PC-3 (cell line): ENCODE measurements at regions not wholly inside any gene's neighbourhood (a gene's known extent, or its start where the extent isn't known, plus 50 kb on each side); places are given as distances from the start of the nearest gene placed in this dataset.

Experiments
- EZH2 ChIP-seq: fragments of 300-600 bp; sonication (generic); IDR thresholded peaks from one replicate; pipeline ENCODE4 v1.6.1; 2017; ENCODE audit warnings: antibody characterized with exemption, mild to moderate bottlenecking, low read length; ENCODE audit not compliant: unreplicated experiment
- EZH2phosphoT487 ChIP-seq: fragments of 300-600 bp; sonication (generic); IDR thresholded peaks from 2 replicates; pipeline ENCODE4 v1.6.1; 2018; ENCODE audit warnings: mild to moderate bottlenecking, antibody characterized with exemption, low read length, borderline replicate concordance
- TF ChIP-seq, protein P1 (sequence below): fragments of 300-600 bp; sonication (generic); conservative IDR thresholded peaks from 2 replicates; pipeline ENCODE4 v1.5.1; 2017; ENCODE audit warnings: antibody characterized with exemption, low read depth, mild to moderate bottlenecking, low read length

DNA sequence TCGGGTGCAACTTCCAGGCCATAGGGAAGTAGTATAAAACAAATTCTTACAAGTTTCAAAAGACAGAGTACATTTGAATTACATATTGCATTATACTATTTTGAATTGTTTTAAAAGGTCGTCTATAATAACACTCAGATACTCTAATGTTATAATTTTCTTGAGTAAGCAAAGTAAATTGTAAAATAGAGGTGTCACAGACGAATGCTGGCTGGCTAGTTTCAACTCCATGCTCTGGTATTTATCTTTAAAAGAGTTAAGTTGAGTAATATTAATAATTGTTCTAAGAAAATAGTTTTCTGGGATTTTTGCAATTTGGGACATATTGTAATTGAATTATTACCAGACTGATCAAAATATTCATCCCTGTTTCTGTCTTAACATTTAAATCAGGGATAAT is 764.9 kb downstream of the TECRL start:
- TF ChIP-seq, protein P1, sequence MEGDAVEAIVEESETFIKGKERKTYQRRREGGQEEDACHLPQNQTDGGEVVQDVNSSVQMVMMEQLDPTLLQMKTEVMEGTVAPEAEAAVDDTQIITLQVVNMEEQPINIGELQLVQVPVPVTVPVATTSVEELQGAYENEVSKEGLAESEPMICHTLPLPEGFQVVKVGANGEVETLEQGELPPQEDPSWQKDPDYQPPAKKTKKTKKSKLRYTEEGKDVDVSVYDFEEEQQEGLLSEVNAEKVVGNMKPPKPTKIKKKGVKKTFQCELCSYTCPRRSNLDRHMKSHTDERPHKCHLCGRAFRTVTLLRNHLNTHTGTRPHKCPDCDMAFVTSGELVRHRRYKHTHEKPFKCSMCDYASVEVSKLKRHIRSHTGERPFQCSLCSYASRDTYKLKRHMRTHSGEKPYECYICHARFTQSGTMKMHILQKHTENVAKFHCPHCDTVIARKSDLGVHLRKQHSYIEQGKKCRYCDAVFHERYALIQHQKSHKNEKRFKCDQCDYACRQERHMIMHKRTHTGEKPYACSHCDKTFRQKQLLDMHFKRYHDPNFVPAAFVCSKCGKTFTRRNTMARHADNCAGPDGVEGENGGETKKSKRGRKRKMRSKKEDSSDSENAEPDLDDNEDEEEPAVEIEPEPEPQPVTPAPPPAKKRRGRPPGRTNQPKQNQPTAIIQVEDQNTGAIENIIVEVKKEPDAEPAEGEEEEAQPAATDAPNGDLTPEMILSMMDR = no peak
- TF ChIP-seq EZH2 (no peak), EZH2phosphoT487 (no peak)
